HG02981 (cell line): ENCODE measurements at regions not wholly inside any gene's neighbourhood (a gene's known extent, or its start where the extent isn't known, plus 50 kb on each side); places are given as distances from the start of the nearest gene placed in this dataset.
A peak's percentile ranks its signal among the peaks of the same experiment; 100 is the strongest.
"Not testable (repeated sequence)": the region's sequence is repeated elsewhere in the genome, so short reads cannot be mapped to it uniquely, and the experiment has no call there.

Experiments
- ATAC-seq: cut with Tn5 transposase; IDR thresholded peaks from one replicate; pipeline ENCODE4 v1.9.1; 2021; ENCODE audit warnings: mild to moderate bottlenecking, moderate library complexity; ENCODE audit not compliant: unreplicated experiment

DNA sequence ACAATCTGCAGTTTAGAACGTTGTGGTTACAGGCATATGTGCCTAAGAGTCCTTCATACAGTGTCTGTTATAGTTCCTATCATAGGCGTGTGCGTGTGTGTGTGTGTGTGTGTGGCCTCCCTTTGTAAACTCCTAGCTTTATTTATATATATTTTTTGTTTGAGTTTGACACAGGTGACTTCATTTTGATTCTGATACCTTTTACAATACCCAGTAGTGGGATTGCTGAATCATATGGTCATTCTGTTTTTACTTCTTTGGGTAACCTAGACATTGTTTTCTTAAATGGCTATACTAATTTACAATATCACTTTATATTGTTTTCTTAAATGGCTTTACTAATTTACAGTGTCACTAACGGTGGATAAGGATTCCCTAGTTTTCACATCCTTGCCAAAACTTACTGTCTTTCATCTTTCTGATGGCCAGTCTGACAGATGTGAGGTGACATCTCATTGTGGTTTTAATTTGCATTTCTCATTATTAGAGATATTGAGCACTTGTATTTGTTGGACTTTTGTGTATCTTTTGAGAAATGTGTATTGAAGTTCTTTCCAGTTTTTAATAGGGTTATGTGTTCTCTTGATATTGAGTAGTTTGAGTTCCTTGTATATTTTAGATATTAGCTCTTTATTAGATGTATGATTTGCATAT lies 211.1 kb upstream of the NUDT6 start:
- ATAC-seq: peak; percentile 65

DNA sequence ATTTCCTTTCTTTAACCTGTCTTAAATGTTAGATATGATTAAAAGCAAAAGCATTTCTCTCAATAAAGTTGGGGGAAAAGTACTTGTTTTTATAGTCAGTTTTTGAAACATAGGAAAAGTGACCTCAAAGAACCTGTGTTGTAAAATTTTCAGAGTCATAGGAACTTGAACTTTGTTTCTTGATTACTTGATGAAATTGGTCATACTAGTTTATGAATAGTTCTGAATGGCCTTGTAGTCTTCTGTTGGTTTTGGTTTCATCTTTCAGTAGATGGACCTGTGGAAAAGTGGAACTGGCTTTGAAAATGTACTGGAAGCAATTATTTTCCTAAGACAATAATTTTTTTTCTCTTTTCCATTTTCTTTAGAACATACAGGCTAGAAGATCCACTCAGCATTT lies 222.2 kb upstream of the NUDT6 start:
- no peak for ATAC-seq

DNA sequence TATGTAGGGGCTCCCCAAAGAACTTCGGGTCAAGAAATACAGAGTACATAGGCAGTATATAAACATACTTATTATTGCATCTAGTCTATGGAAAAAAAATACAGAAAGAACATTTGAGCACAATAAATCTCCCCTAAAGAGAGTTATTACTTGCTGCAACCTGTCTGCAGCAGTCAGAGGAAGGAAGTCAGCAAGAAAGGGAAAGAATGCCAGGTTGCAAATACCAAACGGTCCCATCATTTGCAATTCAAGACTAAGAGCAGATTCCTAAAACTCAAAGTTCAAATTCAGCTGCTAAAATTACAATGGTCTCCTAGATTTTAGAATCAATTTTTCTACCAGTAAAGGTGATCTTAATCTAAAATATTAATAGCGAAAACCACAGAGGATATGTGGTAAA lies 236.2 kb upstream of the NUDT6 start:
- ATAC-seq: no peak

DNA sequence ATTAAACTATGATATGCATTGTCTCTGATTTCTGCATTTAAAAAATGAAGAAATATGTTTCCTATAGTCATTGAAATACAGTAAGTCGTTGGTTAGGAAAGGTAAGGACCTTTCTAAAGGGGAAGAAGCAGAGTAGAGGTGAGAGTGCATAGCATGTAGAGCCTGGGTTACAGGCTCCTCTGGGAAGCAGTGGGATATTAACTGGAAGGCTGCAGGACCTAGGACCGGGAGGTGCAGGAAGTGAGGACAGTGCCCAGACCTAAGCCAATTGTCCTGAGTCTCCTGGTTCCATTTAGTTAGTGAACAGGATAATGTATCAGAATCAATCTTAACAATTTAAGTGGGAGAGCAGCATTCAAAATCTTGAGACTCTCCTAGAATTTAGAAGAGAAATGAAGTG lies 237.1 kb upstream of the NUDT6 start:
- ATAC-seq: no peak

DNA sequence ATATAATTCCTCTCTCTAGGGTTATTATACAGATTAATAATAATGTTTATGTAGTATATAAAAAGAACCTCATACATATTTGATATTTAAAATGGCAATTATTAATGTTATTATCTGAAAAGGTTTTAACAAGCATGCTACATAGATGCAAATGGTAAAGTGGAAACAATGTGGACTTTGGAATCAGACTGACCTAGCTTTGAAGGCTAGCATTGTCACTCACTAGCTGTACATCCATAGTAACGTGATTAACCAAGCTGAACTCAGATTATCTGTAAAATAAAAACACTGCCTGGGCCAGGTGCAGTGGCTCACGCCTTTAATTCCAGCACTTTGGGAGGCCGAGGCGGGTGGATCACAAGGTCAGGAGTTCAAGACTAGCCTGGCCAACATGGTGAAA lies 233.7 kb upstream of the SPRY1 start:
- no peak for ATAC-seq

DNA sequence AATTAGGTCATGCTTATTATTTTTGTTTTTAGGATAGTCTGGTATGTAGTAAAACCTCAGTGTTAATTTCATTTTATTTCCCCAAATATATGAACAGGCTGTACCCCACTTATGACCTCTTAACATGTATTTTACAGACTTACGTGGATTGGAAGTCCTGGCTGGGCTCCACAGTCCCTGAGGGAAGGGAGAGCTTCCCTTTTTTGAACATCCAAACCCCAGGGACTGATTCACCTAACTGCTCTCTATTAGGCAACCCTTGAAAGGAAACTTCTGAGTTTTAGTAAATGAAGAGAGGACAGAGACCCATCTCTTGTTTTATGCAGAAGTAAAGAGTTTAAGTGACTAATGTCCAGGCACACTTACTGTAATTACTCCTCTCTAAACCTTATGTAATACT lies 233.1 kb upstream of the SPRY1 start:
- no peak for ATAC-seq

DNA sequence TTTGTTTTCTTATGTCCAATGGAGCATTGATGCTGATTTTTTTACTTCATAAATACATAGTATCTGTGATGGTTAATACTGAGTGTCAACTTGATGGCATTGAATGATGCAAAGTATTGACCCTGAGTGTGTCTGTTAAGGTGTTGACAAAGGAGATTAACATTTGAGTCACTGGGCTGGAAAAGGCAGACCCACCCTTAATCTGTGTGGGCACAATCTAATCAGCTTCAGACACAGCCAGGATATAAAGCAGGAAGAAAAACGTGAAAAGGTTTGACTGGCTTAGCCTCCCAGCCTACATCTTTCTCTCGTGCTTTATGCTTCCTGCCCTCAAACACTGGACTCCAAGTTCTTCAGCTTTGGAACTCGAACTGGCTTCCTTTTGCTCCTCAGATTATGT lies 230.6 kb upstream of the SPRY1 start:
- no peak for ATAC-seq

DNA sequence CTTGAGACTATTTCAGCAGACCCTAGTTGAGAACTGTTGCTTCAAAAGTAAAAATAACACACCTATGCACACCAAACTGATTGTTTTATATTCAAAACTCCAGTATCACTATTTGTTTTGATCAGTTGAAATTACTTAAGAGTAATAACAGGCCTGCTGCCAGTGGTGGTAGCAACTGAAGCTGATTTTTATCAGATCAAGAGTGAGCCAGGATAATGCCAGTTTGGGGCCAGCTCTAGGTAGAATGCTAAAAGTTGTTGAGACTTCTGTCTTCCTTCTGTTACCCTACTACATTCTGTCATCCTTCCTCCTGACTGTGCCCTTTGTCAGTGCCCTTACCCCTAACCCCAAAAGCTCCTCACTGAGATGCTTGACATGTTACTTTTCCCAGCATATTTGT lies 228.7 kb upstream of the SPRY1 start:
- ATAC-seq: no peak

DNA sequence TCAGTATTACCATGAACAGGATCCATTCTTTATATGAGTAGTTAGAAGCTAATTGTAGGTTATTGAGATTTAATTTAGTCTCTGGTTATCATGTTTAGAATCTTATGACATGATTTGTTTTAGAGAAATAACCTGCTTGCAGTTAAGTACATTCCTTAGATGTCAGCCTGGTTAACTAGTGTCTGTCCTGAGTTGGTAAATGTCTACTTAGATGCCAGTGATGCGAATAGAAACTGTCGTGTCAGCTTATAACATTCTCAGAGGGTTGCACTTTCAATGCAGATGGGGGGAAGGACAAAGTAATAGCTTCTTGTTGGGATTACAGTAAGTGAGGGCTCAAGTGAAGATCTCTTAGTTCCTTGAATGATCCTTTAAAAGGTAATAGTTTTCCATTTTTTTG lies 227.8 kb upstream of the SPRY1 start:
- no peak for ATAC-seq

DNA sequence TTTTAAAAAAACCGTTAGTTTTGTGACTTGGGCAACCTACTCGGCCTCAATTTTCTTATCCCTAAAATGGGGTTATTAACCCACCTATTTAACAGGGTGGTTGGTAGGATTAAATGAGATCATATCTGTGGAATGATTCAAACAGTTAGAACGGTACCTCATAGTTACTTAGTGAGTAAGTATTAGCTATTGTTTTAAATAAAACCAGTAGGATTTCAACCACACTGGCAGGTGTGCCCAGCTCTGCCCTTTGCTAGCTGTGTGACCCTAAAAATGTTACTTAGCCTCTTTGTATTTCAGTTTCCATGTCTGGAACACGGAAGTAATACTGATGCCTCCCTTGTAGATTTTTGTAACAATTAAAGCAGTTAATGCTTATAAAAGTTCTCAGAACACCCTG lies 225.8 kb upstream of the SPRY1 start:
- no peak for ATAC-seq

DNA sequence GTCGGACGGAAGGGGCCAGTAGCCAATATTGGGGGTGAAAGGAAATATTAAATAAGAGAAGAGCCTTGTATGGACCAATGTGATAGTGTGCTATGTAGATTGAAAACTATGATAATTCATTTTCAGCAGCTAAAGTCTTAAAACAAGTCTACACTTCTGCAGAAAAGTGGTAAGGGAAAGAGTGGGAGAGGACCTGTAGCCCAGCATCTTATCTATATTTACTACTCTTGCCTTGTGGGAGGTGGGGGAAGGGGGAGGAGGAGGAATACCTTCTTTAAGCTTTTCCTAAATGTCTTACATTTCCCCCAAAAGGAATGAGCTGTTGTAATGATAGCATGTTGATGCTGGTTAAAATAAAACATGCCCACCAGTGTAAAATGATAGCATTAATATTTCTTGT lies 220.0 kb upstream of the SPRY1 start:
- ATAC-seq: no peak

DNA sequence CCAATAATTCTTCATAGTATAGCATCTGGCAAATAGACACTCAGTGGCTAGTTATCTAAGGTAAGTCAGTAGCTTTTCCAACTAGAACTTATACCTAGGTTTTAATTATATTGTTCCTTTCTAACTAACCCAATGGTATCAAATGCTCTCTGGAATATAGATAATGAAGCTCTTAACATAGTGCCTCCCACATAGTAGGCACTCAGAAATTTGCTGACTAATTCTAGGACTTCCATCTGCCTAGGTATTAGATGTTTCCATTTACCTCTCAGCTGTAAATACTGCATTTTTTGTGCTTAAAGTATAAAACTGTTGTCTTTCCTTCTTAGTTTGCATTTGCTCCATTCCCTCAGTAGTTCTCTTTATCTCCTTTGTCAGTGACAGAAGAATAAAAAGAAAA lies 214.3 kb upstream of the SPRY1 start:
- no peak for ATAC-seq

DNA sequence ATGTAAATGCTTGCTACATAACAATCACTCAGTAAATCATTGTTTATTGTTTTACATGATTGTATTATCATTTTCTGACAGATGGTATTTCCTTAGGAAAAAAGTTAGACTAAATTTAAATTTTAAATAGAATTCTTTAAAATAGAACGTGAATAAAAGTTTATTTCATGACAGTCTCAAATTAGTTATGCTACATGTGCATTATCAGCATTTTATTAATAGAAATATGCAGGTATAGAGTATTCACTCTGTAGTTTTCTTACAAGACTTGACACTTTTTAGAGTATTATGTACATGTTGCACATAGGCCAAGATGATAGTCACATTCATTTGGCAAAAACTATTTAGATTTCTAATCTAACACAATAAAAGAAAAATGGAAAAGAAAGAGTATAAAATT lies 213.3 kb upstream of the SPRY1 start:
- ATAC-seq: no peak

DNA sequence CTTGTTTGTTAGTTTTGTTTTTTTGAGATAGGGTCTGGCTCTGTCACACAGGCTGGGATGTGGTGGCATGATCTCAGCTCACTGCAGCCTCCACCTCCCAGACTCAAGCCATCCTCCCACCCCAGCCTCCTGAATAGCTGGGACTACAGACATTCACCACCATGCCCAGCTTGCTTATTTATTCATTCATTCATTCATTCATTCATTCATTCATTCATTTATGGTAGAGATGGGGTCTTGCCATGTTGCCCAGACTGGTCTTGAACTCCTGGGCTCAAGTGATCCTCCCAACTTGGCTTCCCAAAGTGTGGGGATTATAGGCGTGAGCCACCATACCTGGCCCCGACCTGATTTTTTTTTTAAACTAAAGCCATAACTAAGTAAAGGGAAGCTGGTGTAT lies 212.8 kb upstream of the SPRY1 start:
- not testable (repeated sequence) for ATAC-seq

DNA sequence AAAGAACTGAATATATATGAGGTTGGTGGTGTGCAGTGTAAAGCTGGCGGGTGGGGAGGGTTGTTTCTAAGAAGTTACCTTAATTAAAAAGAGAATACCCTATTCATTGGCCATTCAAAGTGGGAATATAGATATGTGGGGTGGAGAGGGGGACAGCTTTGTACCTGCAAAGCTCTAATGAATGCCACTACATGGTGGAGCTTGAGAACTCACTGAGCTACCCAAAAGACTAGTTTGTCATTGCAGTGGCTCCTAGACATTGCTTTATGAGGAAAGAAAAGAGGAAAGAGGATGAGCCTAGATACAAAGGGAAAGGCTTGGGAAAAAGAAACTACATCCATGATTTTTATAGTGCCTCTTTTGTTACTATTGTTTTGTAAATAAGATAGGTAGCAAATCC lies 209.9 kb upstream of the SPRY1 start:
- ATAC-seq: no peak

DNA sequence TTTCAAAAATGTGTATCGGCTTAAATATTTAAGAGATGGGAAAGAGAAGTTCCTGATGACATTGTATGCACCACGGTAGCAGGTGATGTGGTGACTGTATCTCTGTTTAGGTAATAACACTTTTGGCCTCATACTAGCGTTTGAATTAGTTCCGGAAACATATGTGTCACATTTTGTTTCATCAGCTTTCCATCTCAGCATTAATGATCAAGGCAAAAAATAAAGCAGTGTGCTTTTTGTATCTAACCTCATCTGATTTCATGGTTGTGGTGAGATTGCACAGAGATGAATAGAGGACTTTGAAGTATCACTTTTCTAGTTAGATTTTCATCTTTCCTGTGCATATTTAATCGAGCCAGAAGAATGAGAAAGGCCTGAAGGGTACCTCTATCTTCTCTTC lies 206.4 kb upstream of the SPRY1 start:
- ATAC-seq: no peak

DNA sequence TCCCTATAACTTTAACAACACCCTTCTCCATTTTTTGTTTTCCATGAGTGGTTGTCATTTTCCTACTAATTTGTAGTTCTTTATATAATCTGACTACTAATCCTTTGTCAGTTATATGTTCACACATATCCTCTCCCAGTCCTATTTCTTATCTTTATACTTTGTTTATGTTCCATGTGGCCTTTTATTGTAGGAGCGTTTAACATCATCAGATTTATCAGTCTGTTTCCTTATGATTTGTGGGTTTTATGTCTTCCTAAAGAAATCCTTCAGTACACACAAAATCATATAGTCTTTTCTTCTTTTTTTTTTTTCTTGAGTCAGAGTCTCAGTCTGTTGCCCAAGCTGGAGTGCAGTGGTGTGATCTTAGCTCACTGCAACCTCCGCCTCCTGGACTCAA lies 204.9 kb upstream of the SPRY1 start:
- ATAC-seq: no peak

DNA sequence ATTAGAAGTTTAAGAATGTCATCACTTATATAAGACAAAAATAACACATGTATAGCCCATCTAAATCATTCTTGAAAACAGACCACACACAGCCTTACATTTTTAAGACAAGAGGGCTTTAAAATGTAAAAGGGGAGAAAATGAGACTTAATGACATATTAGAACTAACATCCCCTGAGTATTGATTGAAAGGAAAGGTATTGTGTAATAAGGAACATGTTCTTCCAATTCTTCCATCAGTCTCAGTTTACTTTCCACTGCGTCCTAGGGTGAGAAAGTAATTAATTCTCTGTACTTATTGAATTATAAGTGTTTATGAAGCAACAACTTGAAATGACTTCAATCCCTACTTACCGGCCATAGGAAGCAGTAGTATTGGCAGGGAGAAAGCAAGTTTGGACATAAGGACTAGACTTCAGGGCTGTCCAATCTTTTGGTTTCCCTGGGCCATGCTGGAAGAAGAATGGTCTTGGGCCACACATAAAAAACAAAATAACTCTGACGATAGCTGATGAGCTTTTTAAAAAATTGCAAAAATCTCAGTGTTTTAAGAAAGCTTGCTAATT lies 202.7 kb upstream of the SPRY1 start:
- ATAC-seq: no peak

DNA sequence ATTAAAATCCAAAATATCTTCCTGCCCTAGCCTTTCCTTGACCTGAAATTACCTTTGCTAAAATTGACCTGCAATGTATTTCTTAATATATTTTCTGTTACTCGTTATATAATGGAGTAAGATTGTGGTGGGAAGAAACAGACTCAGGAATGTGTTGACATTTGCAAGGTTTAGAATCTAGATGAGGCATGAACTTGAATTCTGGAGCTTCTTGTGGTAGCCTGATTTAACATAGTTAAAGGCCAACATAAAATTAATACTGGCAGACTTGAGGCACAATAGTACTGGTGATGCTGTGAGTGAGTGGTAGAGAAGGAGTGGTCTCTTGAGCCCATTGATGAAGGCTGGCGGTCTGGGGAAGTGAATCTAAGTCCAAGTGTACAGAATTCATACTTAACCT lies 197.9 kb upstream of the SPRY1 start:
- no peak for ATAC-seq

DNA sequence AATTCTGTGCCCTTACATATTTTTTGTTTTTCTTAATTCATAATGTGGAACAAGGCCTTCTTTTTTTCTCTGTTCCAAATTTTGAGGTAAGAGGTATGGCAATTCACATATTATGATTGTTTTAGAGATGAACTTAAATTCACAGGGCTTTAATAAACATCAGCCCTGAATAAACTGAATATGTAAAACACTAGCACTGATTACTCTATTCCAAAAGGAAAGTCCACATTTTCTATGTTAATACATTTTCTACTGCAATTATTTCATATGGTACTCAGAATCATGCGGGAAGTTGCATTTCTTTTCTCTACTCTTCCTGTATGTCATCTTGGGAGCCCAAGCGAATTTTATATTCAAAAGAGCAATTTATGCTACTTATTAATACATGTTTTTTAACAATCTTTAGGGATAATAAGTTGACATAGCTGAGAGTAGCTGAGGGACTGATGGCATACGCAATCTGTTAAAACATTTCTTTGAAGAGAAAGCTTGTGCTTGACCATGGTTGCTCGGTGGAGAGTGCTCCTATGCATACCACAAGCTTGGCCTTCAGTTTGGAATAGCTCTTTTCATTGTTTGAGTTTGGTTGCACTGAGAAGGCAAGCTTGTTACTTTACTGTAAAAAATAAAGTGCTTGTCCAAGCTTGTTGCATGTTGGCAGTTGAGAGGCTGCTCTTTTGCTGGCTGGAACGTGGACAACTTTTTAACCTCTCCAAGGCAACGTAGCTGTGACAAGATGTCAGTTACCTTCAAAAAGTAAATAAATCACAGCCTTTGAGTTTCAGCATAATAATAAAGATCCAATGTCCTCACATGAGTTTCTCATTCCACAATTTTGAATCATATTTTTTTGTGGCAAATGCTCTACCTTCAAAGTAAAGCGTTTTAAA lies 196.3 kb upstream of the SPRY1 start:
- ATAC-seq: no peak

DNA sequence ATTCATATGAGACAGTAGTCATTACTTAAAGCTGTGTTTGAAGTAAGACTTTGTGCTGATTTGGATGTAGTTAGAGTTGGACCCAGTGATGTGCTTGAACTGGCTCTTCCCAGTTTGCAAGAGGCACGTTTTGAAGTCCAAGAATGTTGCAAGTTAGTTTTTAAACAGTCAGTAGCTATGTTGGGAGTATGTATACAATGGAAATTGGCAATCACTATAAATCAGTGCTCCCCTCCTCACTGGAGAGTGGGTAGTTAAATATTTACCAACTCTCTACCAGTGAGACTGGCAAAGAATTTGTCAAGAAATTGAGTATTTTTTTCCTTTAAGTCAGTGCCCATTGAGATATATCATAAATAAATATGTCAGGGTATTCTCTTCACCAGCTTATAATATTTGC lies 191.9 kb upstream of the SPRY1 start:
- no peak for ATAC-seq

DNA sequence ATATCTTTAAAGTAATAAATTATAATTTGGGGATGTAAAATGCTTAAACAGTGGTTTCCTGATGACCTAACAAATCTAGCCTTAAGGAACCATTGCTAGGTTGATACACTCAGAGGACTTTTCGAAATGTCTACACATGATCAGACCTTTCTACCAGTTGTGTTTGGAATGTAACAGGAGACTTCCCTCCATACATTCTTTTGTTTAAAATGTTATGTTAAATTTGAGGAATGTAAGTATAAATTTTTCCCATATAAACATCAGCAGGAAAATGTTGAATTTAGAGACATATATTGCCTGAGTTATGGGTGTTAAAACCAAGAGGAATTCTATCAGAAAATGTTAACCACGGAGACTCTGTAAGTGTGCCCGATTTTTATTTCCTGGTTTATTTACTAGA lies 190.6 kb upstream of the SPRY1 start:
- no peak for ATAC-seq
